A549 (cell line): ENCODE measurements at regions not wholly inside any gene's neighbourhood (a gene's known extent, or its start where the extent isn't known, plus 50 kb on each side); places are given as distances from the start of the nearest gene placed in this dataset.

Experiments
- ATAC-seq, 2 experiments: fragments of 200-7000 bp in 1 of 2; fragments of >200 bp in 1 of 2; cut with Nextera tagmentation in 1 of 2; cut with Tn5 transposase in 1 of 2; 3 replicates each; pipeline versions ENCODE4 v1.8.0 to v1.9.1; 2018 to 2020; ENCODE audit warnings: mild to moderate bottlenecking in 1 of 2, moderate library complexity in 1 of 2
- CTCF ChIA-PET: fragments of 300-600 bp; sonication (Branson Sonifier 250); formaldehyde crosslinking; extraction: SDS; loops from one replicate; lab custom pipeline; 2021; ENCODE audit warnings: antibody characterized with exemption, inconsistent platforms; lab: Yijun Ruan, JAX
- POLR2A ChIA-PET: fragments of 350-600 bp; formaldehyde crosslinking; extraction: SDS; loops from one replicate; lab custom pipeline; 2021; ENCODE audit warnings: antibody characterized with exemption, inconsistent platforms; lab: Yijun Ruan, JAX
- DNase-seq, 2 experiments: peaks; one replicate each; pipeline versions ENCODE4 v3.0.0 to v3.0.0-alpha.2; 2011 to 2016; ENCODE audit warnings: low read depth in 1 of 2, low spot score in 1 of 2
- FAIRE-seq: peaks from 2 replicates; lab custom pipeline; 2011; peaks lifted over from hg19 to GRCh38; lab: Jason Lieb, UNC
- H3K27ac ChIP-seq, 2 experiments: fragments of >200 bp; sonication (Bioruptor Twin); formaldehyde crosslinking; 3 replicates each; pipeline ENCODE4 v1.5.1; 2016 to 2017
- H3K4me1 ChIP-seq: fragments of >200 bp; sonication (Bioruptor Twin); formaldehyde crosslinking; 3 replicates; pipeline ENCODE4 v1.6.1; 2016
- H3K4me2 ChIP-seq: fragments of >200 bp; sonication (Bioruptor Twin); formaldehyde crosslinking; 3 replicates; pipeline ENCODE4 v1.6.1; 2016
- H3K4me3 ChIP-seq: fragments of >200 bp; sonication (Bioruptor Twin); formaldehyde crosslinking; 3 replicates; pipeline ENCODE4 v1.5.1; 2016
- H3K9me3 ChIP-seq: fragments of >200 bp; sonication (Bioruptor Twin); formaldehyde crosslinking; 3 replicates; pipeline ENCODE4 v1.6.1; 2016
- BCL3 ChIP-seq: fragments of >200 bp; sonication (Bioruptor Twin); formaldehyde crosslinking; IDR thresholded peaks from 3 replicates; pipeline ENCODE4 v1.6.1; 2016
- CBX2 ChIP-seq: fragments of 200-600 bp; sonication (generic); IDR thresholded peaks from 2 replicates; pipeline ENCODE4 v1.6.1; 2016; ENCODE audit warnings: low read depth, mild to moderate bottlenecking, borderline replicate concordance
- CBX8 ChIP-seq: fragments of 200-600 bp; sonication (generic); IDR thresholded peaks from 2 replicates; pipeline ENCODE4 v1.6.1; 2016
- CHD2 ChIP-seq: fragments of 150-350 bp; IDR thresholded peaks from 2 replicates; pipeline ENCODE4 v1.6.1; 2014; ENCODE audit warnings: low read length; ENCODE audit not compliant: partially characterized antibody
- ESRRA ChIP-seq: fragments of 150-350 bp; IDR thresholded peaks from 2 replicates; pipeline ENCODE4 v1.6.1; 2014; ENCODE audit warnings: mild to moderate bottlenecking, low read length, borderline replicate concordance
- FOSB ChIP-seq: fragments of 250-450 bp; sonication (Bioruptor Pico); IDR thresholded peaks from 2 replicates; pipeline ENCODE4 v1.5.0; 2020; ENCODE audit warnings: mild to moderate bottlenecking, moderate library complexity
- FOSL2 ChIP-seq, 2 experiments: fragments of 450-650 bp in 1 of 2; fragments of >200 bp in 1 of 2; sonication (Bioruptor Twin) in 1 of 2; formaldehyde crosslinking; IDR thresholded peaks; 2 replicates each; pipeline versions ENCODE4 v1.5.0 to v1.6.1; 2016 to 2020; ENCODE audit warnings: mild to moderate bottlenecking in 1 of 2, moderate library complexity in 1 of 2
- HOXA7 ChIP-seq: fragments of 250-450 bp; sonication (Bioruptor Pico); IDR thresholded peaks from 2 replicates; pipeline ENCODE4 v1.5.0; 2020; ENCODE audit warnings: mild to moderate bottlenecking, moderate library complexity
- KDM5A ChIP-seq: fragments of 200-600 bp; sonication (generic); IDR thresholded peaks from 2 replicates; pipeline ENCODE4 v1.6.1; 2016; ENCODE audit warnings: antibody characterized with exemption, mild to moderate bottlenecking
- MAFK ChIP-seq: fragments of 450-650 bp; IDR thresholded peaks from 2 replicates; pipeline ENCODE4 v1.6.1; 2014; ENCODE audit not compliant: partially characterized antibody
- MAZ ChIP-seq: fragments of 150-350 bp; IDR thresholded peaks from 2 replicates; pipeline ENCODE4 v1.6.1; 2014; ENCODE audit warnings: antibody characterized with exemption, low read depth, low read length, borderline replicate concordance
- NFE2L2 ChIP-seq: fragments of 150-350 bp; conservative IDR thresholded peaks from 2 replicates; pipeline ENCODE4 v1.6.1; 2014; ENCODE audit warnings: low read length
- NR3C1 ChIP-seq: fragments of >200 bp; sonication (Bioruptor Twin); formaldehyde crosslinking; IDR thresholded peaks from 3 replicates; pipeline ENCODE4 v1.6.1; 2017
- PHF8 ChIP-seq: fragments of 200-600 bp; sonication (generic); IDR thresholded peaks from 2 replicates; pipeline ENCODE4 v1.6.1; 2016; ENCODE audit warnings: low read depth, mild to moderate bottlenecking, antibody characterized with exemption, moderate library complexity, borderline replicate concordance
- RAD21 ChIP-seq, 2 experiments: fragments of >200 bp in 1 of 2; sonication (Bioruptor Twin) in 1 of 2; formaldehyde crosslinking in 1 of 2; IDR thresholded peaks in 1 of 2; conservative IDR thresholded peaks in 1 of 2; 2 replicates in 1 of 2; 3 replicates in 1 of 2; pipeline ENCODE4 v1.6.1; 2012 to 2018; ENCODE audit warnings: inconsistent platforms in 1 of 2
- REST ChIP-seq: fragments of 200-600 bp; sonication (generic); IDR thresholded peaks from 2 replicates; pipeline ENCODE4 v1.6.1; 2016; ENCODE audit warnings: antibody characterized with exemption, mild to moderate bottlenecking, moderate library complexity
- RFX5 ChIP-seq: fragments of 450-650 bp; IDR thresholded peaks from 2 replicates; pipeline ENCODE4 v1.7.1; 2014; ENCODE audit warnings: antibody characterized with exemption, mild to moderate bottlenecking, moderate library complexity
- SMC3 ChIP-seq: fragments of >200 bp; sonication (Bioruptor Twin); formaldehyde crosslinking; IDR thresholded peaks from 3 replicates; pipeline ENCODE4 v1.6.1; 2018; ENCODE audit warnings: inconsistent platforms
- USF2 ChIP-seq: fragments of 450-650 bp; IDR thresholded peaks from 2 replicates; pipeline ENCODE4 v1.6.1; 2014; ENCODE audit warnings: antibody characterized with exemption
- ZC3H11A ChIP-seq: fragments of 450-650 bp; IDR thresholded peaks from 2 replicates; pipeline ENCODE4 v1.6.1; 2014; ENCODE audit warnings: antibody characterized with exemption, mild to moderate bottlenecking
- WGBS: methylation state at CpG from one replicate; pipeline ENCODE4 v1.1.6; 2017; ENCODE audit errors: missing lambda C conversion rate; 5-methylcytosine and 5-hydroxymethylcytosine counted together

GRCh38 chr12:28681980-28682379, 467.1 kb upstream of the FAR2 start:
- DNase-seq = no peak
- no peak for ATAC-seq
- Histone ChIP-seq H3K27ac (no peak overlapping the region), H3K4me1 (no peaks in the 10 kb centered on the region), H3K4me2 (no peak overlapping the region), H3K9me3 (peaks cover 2% of the 10 kb centered on the region; the same call in 1 of the 3 replicates), H3K4me3 (no peak overlapping the region)
- no peak for FAIRE-seq
- POLR2A ChIA-PET = no interaction called here
- CTCF ChIA-PET = no interaction called here
- no peak for TF ChIP-seq CBX8
- no peak for TF ChIP-seq NR3C1
- TF ChIP-seq NFE2L2 = no peak
- no peak for TF ChIP-seq HOXA7
- TF ChIP-seq PHF8 = no peak
- TF ChIP-seq SMC3 = no peak
- no peak for TF ChIP-seq ZC3H11A
- no peak for TF ChIP-seq REST
- no peak for TF ChIP-seq BCL3
- TF ChIP-seq ESRRA = no peak
- no peak for TF ChIP-seq CBX2
- TF ChIP-seq KDM5A = no peak
- 52% methylated on average over 3 of the region's 3 CpGs for WGBS

GRCh38 chr12:28683366-28683765, 465.7 kb upstream of the FAR2 start:
- no peak for DNase-seq
- no peaks in the 10 kb centered on the region for H3K4me1 ChIP-seq
- ATAC-seq = no peak
- H3K27ac ChIP-seq = no peak overlapping the region
- CTCF ChIA-PET = no interaction called here
- no peak overlapping the region for H3K4me2 ChIP-seq
- WGBS = 49% methylated on average over 4 of the region's 4 CpGs
- TF ChIP-seq FOSB (CRISPR knock-in tag) (no peak), FOSL2 (IDR thresholded peaks at IDR 0.05) (no peak), FOSL2 (CRISPR knock-in tag; IDR thresholded peaks at IDR 0.05) (no peak), CHD2 (no peak), MAZ (no peak), USF2 (no peak), ZC3H11A (no peak), MAFK (no peak), RFX5 (no peak), SMC3 (no peak), REST (no peak), KDM5A (no peak), HOXA7 (no peak), RAD21 (conservative IDR thresholded peaks at IDR 0.05 in 1 of 2, IDR thresholded peaks at IDR 0.05 in 1 of 2) (no peak)
- TF ChIP-seq, all 56 proteins: peak for 0
- FAIRE-seq = no peak
- Histone ChIP-seq H3K9me3 (no peaks in the 10 kb centered on the region), H3K4me3 (no peak overlapping the region)
- POLR2A ChIA-PET = no interaction called here
